ENCODE measurements at regions not wholly inside any gene's neighbourhood (a gene's known extent, or its start where the extent isn't known, plus 50 kb on each side); places are given as distances from the start of the nearest gene placed in this dataset.

DNA sequence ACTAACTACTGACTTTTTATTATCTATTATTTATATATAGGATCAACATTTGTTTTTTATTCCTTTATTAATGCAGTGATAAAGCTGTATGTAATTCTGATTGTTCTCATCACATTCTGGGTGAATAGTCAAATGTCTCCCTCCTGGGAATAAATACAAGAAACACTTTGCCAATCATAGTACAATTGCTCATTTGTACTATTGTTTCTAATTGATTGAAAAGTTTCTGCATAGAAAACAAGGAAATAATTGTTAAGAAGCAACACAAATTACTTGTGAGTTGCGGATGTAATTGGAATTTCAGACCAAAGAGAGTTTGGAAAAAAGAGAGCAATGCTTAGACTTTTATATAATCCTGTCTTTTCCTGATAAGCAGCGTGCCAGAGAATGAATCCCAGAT lies 1013.9 kb downstream of the EFNA5 start:
- TF ChIP-seq POLR2A (IDR thresholded peaks at IDR 0.05) = no peak
- TF ChIP-seq, protein P1, sequence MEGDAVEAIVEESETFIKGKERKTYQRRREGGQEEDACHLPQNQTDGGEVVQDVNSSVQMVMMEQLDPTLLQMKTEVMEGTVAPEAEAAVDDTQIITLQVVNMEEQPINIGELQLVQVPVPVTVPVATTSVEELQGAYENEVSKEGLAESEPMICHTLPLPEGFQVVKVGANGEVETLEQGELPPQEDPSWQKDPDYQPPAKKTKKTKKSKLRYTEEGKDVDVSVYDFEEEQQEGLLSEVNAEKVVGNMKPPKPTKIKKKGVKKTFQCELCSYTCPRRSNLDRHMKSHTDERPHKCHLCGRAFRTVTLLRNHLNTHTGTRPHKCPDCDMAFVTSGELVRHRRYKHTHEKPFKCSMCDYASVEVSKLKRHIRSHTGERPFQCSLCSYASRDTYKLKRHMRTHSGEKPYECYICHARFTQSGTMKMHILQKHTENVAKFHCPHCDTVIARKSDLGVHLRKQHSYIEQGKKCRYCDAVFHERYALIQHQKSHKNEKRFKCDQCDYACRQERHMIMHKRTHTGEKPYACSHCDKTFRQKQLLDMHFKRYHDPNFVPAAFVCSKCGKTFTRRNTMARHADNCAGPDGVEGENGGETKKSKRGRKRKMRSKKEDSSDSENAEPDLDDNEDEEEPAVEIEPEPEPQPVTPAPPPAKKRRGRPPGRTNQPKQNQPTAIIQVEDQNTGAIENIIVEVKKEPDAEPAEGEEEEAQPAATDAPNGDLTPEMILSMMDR (IDR thresholded peaks at IDR 0.05) = no peak

Measured in sigmoid colon (tissue), 3 donors.